ENCODE measurements at regions not wholly inside any gene's neighbourhood (a gene's known extent, or its start where the extent isn't known, plus 50 kb on each side); places are given as distances from the start of the nearest gene placed in this dataset.

DNA sequence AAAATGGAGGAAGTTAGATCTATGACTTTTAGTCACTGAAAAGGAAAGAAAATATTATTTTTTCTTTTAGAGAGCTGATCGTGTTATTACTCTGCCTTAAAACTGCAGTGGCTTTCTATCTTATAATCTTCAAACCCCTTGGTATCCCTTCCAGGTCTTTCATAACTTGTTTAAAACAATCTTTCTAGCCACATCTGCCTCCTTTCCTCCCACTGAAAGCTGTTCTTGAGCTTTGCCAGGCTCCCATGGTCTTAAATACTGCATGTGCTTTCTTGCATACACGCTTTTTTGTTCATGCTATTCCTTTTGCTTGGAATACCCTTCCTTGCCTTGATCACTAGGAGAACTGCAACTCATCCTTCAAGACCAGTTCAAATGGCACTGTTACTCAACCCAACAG, 65.9 kb upstream of the GADD45A start:
- DNase-seq, result no peak

DNA sequence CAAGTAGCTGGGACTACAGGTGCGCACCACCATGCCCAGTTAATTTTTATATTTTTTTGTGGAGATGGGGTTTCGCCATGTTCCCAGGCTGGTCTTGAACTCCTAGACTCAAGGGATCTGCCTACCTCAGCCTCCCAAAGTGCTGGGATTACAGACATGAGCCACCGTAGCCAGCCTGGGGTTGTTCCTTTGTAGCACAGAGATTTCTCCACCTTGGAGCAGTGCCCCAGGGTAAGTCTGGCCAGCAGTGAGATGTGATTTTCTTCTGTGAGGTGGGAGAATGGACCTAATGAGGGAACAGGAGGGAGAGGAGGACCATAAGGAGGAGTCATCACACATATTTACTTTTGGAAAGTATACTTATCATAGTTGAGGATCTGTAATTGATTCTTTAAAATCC, 61.1 kb upstream of the GADD45A start:
- DNase-seq, result no peak

DNA sequence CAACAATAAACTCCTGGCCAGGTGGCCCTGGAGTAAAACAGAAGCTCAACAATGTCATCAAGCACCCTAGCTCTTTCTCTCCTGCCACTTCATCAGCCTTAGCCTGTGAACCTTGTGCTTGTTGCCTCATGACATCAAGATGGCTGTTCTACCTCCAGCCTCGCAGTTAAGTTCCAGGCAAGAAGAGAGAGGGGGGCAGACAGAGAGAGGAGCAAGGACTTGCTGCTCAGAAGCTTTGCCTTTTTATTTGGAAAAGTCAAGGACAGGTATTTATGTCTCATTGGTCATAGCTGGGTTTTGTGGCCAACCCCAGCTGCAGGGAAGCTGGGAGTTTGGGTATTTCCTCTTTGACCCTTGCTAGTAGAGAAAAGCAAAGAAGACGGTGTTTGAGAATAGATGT, 60.3 kb upstream of the GADD45A start:
- no peak for DNase-seq

DNA sequence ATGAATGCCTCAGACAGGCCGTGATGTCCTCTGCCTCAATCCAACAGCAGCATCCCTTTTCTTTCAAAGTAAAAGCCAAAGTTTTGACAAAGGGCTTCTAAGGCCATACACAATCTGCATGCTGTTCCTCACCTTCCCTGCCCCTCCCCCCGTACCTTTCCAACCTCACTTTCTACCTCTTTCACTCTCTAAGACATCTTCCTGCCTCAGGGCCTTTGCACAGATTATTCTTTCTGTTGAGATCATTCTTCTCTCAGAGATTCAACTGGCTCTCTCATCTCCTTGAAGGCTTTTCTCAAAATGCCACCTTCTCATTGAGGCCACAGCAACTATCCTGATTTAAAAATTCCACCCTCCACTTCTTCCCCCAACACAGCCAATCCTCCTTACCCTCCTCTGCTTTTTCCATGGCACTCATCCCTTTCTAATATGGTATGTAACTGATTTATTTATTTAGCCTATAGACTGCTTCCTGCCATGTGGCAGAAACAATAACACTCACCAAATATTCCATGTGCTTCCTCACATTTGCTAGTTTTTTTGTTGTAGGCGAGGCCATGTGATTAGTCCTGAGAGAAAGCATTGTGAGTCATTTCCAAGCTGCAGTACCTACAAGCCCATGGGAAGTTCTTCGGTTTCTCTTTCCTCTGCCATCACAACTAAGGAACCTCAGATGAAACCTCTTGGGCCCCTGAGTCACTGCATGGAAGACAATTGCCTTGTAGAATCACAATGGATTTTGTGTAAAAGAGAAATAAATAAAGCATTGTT, 58.7 kb upstream of the GADD45A start:
- no peak for DNase-seq

DNA sequence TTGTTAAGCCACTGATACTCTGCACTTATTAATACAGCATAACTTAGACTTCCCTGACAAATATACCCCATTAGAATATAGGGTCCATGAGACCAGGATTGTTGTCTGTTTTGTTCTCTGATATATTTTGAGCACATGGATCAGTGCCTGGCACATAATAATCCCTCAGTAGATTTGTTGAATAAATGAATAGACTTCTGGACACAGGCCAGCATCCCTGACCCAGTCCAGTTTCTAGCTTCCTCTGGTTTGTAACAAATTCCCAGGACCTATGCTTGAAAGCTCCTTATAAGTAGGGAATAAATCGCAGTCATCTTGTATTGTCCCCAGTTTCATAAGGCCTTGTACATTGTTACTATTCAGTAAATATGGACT, 58.2 kb upstream of the GADD45A start:
- no peak for DNase-seq

DNA sequence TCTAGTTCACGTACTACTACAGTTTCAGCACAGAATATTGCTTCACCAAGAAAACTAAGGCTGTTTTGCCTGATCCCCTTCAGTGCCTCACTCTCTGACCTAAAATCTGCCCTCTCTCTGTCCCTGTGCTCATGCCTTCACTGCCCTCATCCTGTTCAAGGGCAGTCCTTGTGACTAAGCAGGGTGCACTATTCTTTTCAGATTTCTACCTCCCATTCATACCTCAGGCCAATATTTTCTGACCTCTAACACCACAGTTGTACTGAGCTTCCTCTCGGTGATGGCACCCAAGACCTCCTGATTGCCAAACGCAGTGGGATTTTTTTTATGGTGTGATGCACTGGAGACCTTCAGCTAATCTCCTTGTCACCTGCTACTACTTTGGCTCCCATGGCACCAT, 57.7 kb upstream of the GADD45A start:
- DNase-seq, result no peak

DNA sequence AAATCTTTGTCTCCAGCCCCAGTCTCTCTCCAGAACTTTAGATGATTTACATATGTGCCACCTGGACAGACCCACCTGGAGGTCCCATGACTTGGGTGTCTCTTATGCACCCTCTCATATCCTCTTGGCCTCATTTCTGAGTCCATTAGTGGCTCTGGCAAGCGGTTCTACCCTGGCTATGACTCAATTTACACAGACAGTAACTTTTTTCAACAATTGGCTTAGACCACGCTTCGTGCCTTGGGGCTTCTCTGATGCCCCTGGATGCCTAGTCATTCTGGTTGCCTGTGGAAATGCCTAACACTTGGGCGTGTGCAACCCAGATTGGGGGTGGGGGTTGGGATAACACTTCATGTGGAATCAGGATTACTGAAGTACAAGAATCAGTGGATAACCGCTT, 57.1 kb upstream of the GADD45A start:
- DNase-seq, result no peak

DNA sequence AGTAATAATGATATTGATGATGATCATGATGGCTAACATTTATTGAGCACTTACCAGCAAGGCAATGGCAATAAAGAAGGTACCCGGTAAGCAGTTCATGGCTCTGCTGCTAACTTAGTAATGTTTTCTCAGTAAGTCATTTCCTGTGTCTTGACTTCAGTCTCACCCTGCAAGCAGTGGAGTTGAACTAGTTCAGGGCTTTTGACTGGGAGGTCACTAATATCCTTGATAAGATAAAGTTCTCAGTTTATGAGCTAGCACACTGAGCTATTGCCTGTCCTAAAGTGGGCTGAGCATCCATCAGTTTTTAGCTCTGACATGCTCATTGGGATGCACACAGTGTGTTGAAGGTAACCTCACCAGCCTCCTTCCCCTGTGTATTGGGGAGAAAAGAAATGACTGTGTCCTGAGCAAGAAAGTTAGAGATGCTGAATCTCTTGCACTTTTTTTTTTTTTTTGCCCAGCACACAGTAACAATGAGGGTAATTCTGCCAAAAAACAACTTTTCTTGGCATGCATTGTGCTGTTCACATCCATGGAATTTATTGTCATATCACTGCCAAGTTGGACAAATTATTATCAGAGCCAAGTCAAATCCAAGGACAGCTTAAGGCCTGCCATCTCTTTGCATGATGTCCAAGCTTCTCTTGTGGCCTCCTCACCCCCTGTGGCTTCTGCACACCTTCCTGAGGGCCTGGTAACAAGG, 55.5 kb upstream of the GADD45A start:
- DNase-seq, result no peak

DNA sequence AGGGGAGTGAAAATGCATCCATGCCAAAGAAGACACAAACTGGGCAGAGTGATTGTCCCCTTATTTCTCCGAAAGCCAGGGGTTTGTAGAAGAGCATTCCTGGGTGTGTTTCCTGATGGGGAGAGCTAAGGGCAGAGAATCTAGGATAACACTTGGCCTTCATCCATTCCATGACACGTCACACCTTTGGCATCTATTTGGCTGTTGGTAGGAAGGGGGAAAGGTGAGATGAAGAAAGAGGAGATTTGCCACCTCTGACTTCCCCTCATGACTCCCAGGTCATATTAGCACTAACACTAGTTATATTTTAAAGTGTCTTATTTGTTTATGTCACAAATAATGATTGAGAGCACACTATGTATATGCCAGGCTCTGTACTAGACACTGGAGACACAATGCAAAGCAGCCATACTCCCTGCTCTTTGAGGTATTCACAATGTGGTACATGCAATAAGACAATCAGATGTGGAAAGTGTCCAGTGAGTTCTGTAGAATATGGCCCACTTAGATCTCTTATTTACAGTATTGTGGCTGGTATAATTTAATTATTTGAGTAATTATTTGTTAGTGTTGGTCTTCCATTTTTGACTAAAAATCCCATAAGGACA, 54.5 kb upstream of the GADD45A start:
- no peak for DNase-seq

DNA sequence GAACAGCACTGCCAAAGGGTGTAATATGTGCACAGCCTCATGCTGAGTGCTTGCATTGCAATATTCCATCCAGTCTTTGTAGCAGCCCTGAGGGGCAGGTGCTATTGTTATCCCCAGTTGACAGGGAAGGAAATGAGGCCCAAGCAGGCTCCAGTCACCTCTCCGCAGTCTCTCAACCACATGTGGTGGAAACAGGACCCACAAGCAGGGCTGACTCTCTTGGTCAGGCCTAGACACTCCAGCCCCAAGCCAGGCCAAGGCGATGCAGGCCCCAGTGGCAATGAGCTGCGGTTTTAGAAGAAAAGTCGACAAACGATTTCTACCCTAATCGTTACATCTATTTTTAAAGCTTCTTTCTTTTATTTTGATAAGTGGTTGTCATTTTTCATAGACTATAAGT, 52.6 kb upstream of the GADD45A start:
- DNase-seq, result no peak

DNA sequence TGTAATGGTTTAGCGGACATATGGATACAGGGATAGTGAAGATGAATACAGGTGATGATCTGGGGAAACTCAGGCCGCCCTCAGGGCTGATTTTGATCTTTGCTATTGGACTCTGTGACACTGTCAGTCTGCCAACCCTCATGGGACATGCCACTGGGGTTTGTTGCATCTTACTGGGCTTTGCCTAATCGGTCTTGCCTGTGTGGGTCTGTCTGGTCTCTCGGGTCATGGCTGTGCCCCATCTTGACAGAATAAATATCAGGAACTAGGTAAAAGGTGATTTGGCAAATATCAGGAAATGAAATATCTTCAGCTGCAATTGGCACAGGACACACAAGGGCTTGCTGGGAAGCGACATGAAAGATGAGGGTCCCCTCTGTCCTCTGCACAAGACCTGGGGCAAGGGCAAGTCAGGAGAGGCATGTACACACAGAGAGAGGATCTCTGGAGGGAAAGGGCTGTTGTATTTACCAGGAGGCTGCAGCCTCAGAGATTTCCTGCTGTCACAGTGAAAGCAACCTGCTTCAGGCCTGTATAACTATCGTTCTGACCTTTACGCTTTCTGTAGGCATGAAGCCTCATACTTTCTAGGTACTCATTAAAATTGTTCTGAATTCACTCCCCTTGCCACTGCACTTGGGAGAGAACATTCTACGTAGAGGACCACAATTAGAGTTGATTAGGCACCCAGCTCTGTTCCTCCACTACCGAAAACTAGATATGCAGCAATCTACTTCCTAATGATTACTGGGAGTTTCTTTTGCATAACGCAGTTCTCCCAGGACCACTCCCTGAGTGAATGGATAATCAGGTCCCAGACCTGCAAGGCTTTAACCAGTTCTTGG, 52.0 kb upstream of the GADD45A start:
- no peak for DNase-seq

DNA sequence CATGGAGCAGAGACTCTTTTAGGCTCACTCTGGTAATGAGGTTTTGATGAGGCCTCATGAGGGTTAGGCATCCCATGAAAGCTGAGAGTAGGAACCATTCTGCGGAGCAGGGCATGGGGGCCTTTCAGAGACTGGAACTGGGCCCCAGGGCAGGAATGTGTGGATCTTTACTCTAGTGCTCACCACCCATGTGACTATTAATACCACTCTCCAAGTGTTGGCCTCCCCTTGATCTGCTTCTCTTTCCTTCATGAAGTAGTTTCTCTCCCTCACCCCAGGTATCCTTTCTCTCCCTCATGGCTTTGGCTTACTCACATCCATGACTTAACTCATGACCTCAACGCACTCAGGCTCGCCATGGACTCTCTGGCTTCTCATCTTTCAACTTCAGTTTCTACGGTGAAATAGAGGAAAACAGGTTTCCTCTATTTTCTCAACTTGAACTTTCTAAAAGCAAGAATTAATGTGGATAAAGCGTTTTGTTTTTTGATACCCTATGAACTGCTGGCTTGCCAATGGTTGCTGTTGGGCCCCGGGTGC, 50.5 kb upstream of the GADD45A start:
- DNase-seq, result no peak

DNA sequence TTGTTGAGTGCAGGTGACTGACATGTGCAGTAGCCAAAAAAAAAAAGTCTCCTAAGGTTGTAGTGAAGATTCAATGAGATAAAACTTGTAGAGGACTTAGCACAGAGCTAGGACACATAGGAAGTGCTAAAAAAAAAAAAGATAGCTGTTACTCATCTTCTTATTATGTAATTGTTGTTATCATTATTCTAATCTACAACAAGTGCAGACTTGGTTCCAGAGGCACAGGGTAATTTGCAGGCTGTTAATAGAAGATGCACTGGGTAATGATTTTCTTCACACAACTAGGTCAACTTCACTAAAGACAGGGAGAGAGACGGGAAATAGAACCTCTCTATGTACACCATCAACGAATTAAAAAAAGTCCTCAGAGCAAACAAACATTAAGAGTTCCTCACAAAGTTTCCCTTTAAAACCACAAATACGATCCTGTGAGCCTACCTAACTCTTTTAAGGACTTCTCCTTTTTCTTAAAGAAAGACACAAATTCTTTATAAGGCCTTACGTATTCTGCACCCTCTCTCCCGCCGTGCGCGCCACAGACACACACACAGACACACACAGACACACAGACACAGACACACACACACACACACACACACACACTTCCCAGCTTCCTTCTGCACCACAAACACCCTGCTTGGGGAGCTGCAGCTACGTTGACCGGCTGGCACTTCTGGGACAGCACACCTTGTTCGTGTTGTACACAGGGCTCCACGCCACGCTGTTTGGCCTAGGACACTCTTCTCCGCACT, 49.8 kb upstream of the GADD45A start:
- DNase-seq, result no peak
